IMR-90 (cell line): ENCODE measurements at regions not wholly inside any gene's neighbourhood (a gene's known extent, or its start where the extent isn't known, plus 50 kb on each side); places are given as distances from the start of the nearest gene placed in this dataset.

Experiments used
- ATAC-seq: fragments of 200-7000 bp; cut with Tn5 transposase; 2 replicates; pipeline ENCODE4 v1.9.1; 2020; ENCODE audit warnings: low read depth, mild to moderate bottlenecking, moderate library complexity
- BruUV-seq: library from RNA; stranded (reverse); fragments of 400-500 nt; replicated peaks from 2 replicates; lab custom pipeline; 2021; lab: Mats Ljungman, UMichigan
- CTCF ChIA-PET: fragments of 300-600 bp; formaldehyde crosslinking; extraction: SDS; loops from one replicate; lab custom pipeline; 2021; ENCODE audit warnings: antibody characterized with exemption; lab: Yijun Ruan, JAX
- POLR2A ChIA-PET: fragments of 300-600 bp; sonication (Branson Sonifier 250); formaldehyde crosslinking; loops from one replicate; lab custom pipeline; 2022; ENCODE audit warnings: antibody characterized with exemption; ENCODE audit not compliant: unreplicated experiment; lab: Charles Lee
- DNase-seq: peaks from one replicate; pipeline ENCODE4 v3.0.0; 2013
- H2AFZ ChIP-seq: replicated peaks from 2 replicates; pipeline ENCODE3; 2013; ENCODE audit warnings: low read length, mild to moderate bottlenecking; ENCODE audit not compliant: poor library complexity
- H2AK5ac ChIP-seq: 2 replicates; pipeline ENCODE4 v1.6.1; 2013; ENCODE audit warnings: low read depth, low read length, inconsistent platforms
- H2AK9ac ChIP-seq: replicated peaks from 2 replicates; pipeline ENCODE3; 2013; ENCODE audit warnings: mild to moderate bottlenecking, low read depth, low read length, moderate library complexity; ENCODE audit not compliant: poor library complexity
- H2BK120ac ChIP-seq: 2 replicates; pipeline ENCODE4 v1.6.1; 2013; ENCODE audit warnings: low read depth, low read length, inconsistent platforms
- H2BK15ac ChIP-seq: 3 replicates; pipeline ENCODE4 v1.6.1; 2013; ENCODE audit warnings: low read depth, low read length, inconsistent platforms
- H2BK20ac ChIP-seq: 2 replicates; pipeline ENCODE4 v1.6.1; 2013; ENCODE audit warnings: low read depth, mild to moderate bottlenecking, inconsistent platforms, low read length, moderate library complexity
- H2BK5ac ChIP-seq: 2 replicates; pipeline ENCODE4 v1.6.1; 2013; ENCODE audit warnings: mild to moderate bottlenecking, low read depth, low read length, inconsistent platforms; ENCODE audit not compliant: poor library complexity, severe bottlenecking
- H3K14ac ChIP-seq: replicated peaks from 2 replicates; pipeline ENCODE4 v1.6.1; 2013; ENCODE audit warnings: low read depth, low read length, inconsistent platforms
- H3K18ac ChIP-seq: 2 replicates; pipeline ENCODE4 v1.6.1; 2013; ENCODE audit warnings: low read depth, low read length, control low read depth
- H3K23ac ChIP-seq: 2 replicates; pipeline ENCODE4 v1.6.1; 2013; ENCODE audit warnings: low read depth, low read length, inconsistent platforms
- H3K27ac ChIP-seq: 2 replicates; pipeline ENCODE4 v1.5.1; 2013; ENCODE audit warnings: mild to moderate bottlenecking, control low read depth, low read length; ENCODE audit not compliant: insufficient read depth
- H3K27me3 ChIP-seq: 2 replicates; pipeline ENCODE4 v1.6.1; 2013; ENCODE audit warnings: low read length; ENCODE audit not compliant: control insufficient read depth, insufficient read depth
- H3K36me3 ChIP-seq: 2 replicates; pipeline ENCODE4 v1.6.1; 2013; ENCODE audit warnings: low read length, mixed read lengths; ENCODE audit not compliant: control insufficient read depth, insufficient read depth
- H3K4ac ChIP-seq: 2 replicates; pipeline ENCODE4 v1.6.1; 2013; ENCODE audit warnings: low read depth, low read length, inconsistent platforms
- H3K4me1 ChIP-seq: 2 replicates; pipeline ENCODE4 v1.6.1; 2013; ENCODE audit warnings: low read length, mixed read lengths; ENCODE audit not compliant: control insufficient read depth, insufficient read depth
- H3K4me2 ChIP-seq: 2 replicates; pipeline ENCODE4 v1.6.1; 2013; ENCODE audit warnings: low read depth, mild to moderate bottlenecking, control low read depth, low read length, moderate library complexity
- H3K4me3 ChIP-seq: 2 replicates; pipeline ENCODE4 v1.5.1; 2013; ENCODE audit warnings: low read depth, mild to moderate bottlenecking, control low read depth, low read length, moderate library complexity; ENCODE audit not compliant: insufficient read depth
- H3K56ac ChIP-seq: 2 replicates; pipeline ENCODE4 v1.6.1; 2013; ENCODE audit warnings: low read length, inconsistent platforms; ENCODE audit not compliant: insufficient read depth; ENCODE audit errors: extremely low read depth
- H3K79me1 ChIP-seq, 2 experiments: 2 replicates each; pipeline ENCODE4 v1.6.1; 2013; ENCODE audit warnings: low read length in 2 of 2, inconsistent platforms in 1 of 2, low read depth in 1 of 2
- H3K9ac ChIP-seq: 2 replicates; pipeline ENCODE4 v1.6.1; 2013; ENCODE audit warnings: low read depth, low read length, control low read depth
- H3K9me1 ChIP-seq: 2 replicates; pipeline ENCODE4 v1.6.1; 2013; ENCODE audit warnings: low read length, inconsistent platforms; ENCODE audit not compliant: insufficient read depth
- H3K9me3 ChIP-seq: 2 replicates; pipeline ENCODE4 v1.6.1; 2013; ENCODE audit warnings: low read length; ENCODE audit not compliant: control insufficient read depth, insufficient read depth
- H4K20me1 ChIP-seq: 2 replicates; pipeline ENCODE4 v1.6.1; 2013; ENCODE audit warnings: low read length, inconsistent platforms; ENCODE audit not compliant: insufficient read depth
- H4K5ac ChIP-seq: 2 replicates; pipeline ENCODE4 v1.6.1; 2013; ENCODE audit warnings: mild to moderate bottlenecking, low read depth, low read length, control low read depth
- H4K8ac ChIP-seq, 2 experiments: 2 replicates each; pipeline ENCODE4 v1.6.1; 2013; ENCODE audit warnings: low read depth in 2 of 2, low read length in 2 of 2, control low read depth in 1 of 2, inconsistent platforms in 1 of 2
- H4K91ac ChIP-seq: 2 replicates; pipeline ENCODE4 v1.6.1; 2013; ENCODE audit warnings: low read depth, low read length, inconsistent platforms; ENCODE audit not compliant: insufficient read depth
- BHLHE40 ChIP-seq: fragments of 150-350 bp; IDR thresholded peaks from 2 replicates; pipeline ENCODE4 v1.6.1; 2016; ENCODE audit warnings: mild to moderate bottlenecking, low read depth, low read length
- CEBPB ChIP-seq: IDR thresholded peaks from 2 replicates; pipeline ENCODE4 v1.6.1; 2012; ENCODE audit warnings: low read depth, low read length, improper control_type of control experiment
- CHD1 ChIP-seq: IDR thresholded peaks from 2 replicates; pipeline ENCODE4 v1.6.1; 2012; ENCODE audit warnings: low read depth, low read length, improper control_type of control experiment
- CTCF ChIP-seq: conservative IDR thresholded peaks from 2 replicates; pipeline ENCODE4 v1.5.1; 2012; ENCODE audit warnings: mild to moderate bottlenecking, low read depth, low read length, improper control_type of control experiment
- FOS ChIP-seq: fragments of 150-350 bp; IDR thresholded peaks from 2 replicates; pipeline ENCODE4 v1.6.1; 2016; ENCODE audit warnings: low read depth, low read length
- MAFK ChIP-seq: IDR thresholded peaks from 2 replicates; pipeline ENCODE4 v1.6.1; 2012; ENCODE audit warnings: low read depth, low read length, improper control_type of control experiment
- MAZ ChIP-seq: IDR thresholded peaks from 2 replicates; pipeline ENCODE4 v1.6.1; 2012; ENCODE audit warnings: low read depth, mild to moderate bottlenecking, low read length, improper control_type of control experiment, moderate library complexity, borderline replicate concordance
- MXI1 ChIP-seq: IDR thresholded peaks from 2 replicates; pipeline ENCODE4 v1.6.1; 2012; ENCODE audit warnings: low read depth, mild to moderate bottlenecking, low read length, moderate library complexity, borderline replicate concordance
- NFE2L2 ChIP-seq: fragments of 150-350 bp; IDR thresholded peaks from 2 replicates; pipeline ENCODE4 v1.6.1; 2016; ENCODE audit warnings: low read depth, mild to moderate bottlenecking, low read length
- POLR2A ChIP-seq: IDR thresholded peaks from 2 replicates; pipeline ENCODE4 v1.6.1; 2012; ENCODE audit warnings: mild to moderate bottlenecking, low read depth, low read length
- RAD21 ChIP-seq: IDR thresholded peaks from 2 replicates; pipeline ENCODE4 v1.6.1; 2012; ENCODE audit warnings: low read length, improper control_type of control experiment
- RCOR1 ChIP-seq: IDR thresholded peaks from 2 replicates; pipeline ENCODE4 v1.6.1; 2012; ENCODE audit warnings: mild to moderate bottlenecking, low read length, improper control_type of control experiment; ENCODE audit not compliant: insufficient replicate concordance
- RFX5 ChIP-seq: IDR thresholded peaks from 2 replicates; pipeline ENCODE4 v1.8.0; 2012; ENCODE audit warnings: low read depth, mild to moderate bottlenecking, low read length, moderate library complexity
- SMC3 ChIP-seq: fragments of 150-350 bp; IDR thresholded peaks from 2 replicates; pipeline ENCODE4 v1.6.1; 2016; ENCODE audit warnings: low read depth, mild to moderate bottlenecking, antibody characterized with exemption, low read length, moderate library complexity
- WGBS, 2 experiments: methylation state at CpG; one replicate each; pipeline versions ENCODE4 v1.1.5 to v1.1.7; 2013; ENCODE audit warnings: missing lambda C conversion rate in 2 of 2; ENCODE audit not compliant: insufficient read length in 1 of 2; ENCODE audit errors: extremely low coverage in 2 of 2; 5-methylcytosine and 5-hydroxymethylcytosine counted together
- dilution Hi-C: fragments of 300-500 bp; cut with HindIII; formaldehyde crosslinking; loops from one replicate; pipeline ENCODE4 v1.14.3; 2018; ENCODE audit warnings: low sequenced_read_pairs; ENCODE audit not compliant: unreplicated experiment
- in situ Hi-C: fragments of 300-500 bp; cut with MboI; formaldehyde crosslinking; loops from 3 replicates; pipeline ENCODE4 v1.14.3; 2019; ENCODE audit warnings: low sequenced_read_pairs, inconsistent platforms, mixed read lengths
- intact Hi-C: fragments of 100-400 bp; cut with micrococcal nuclease; formaldehyde crosslinking; loops from 2 replicates; pipeline ENCODE4 v1.10.0; 2022
- TF ChIP-seq, protein P1 (sequence below): fragments of 150-350 bp; IDR thresholded peaks from 2 replicates; pipeline ENCODE4 v1.6.1; 2017; ENCODE audit warnings: mild to moderate bottlenecking, antibody characterized with exemption, low read length, low read depth
- TF ChIP-seq, protein P2 (sequence below): fragments of 150-350 bp; IDR thresholded peaks from 2 replicates; pipeline ENCODE4 v1.6.1; 2016; ENCODE audit warnings: low read depth, mild to moderate bottlenecking, low read length, moderate library complexity, borderline replicate concordance

DNA sequence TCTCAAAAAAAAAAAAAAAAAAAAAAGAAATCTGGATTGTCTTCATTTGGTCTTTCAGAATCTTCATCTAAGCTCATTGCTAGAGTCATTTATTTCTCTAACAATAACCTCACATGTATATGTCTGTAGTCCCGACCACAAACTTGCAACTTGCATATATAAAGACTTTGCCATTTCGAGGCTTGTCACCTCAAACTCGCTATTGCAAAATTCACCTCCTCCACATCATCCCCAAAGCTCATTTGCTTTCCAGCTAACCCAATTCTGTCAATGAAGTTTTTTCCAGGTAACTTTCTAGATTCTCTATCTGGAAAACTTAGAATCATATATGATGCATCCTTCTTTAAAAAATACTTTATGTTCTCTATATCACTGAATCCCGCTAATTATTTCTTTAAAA is 393.2 kb upstream of the ATXN7L3B start:
- Histone ChIP-seq H3K9me1 (no peaks in the 10 kb centered on the region), H3K9me3 (no peaks in the 10 kb centered on the region), H3K14ac (no peak overlapping the region), H3K36me3 (no peaks in the 10 kb centered on the region), H3K27me3 (no peaks in the 10 kb centered on the region), H3K4me2 (no peak overlapping the region), H2AFZ (no peak overlapping the region), H3K4ac (no peak overlapping the region), H2AK5ac (no peak overlapping the region), H3K18ac (no peak overlapping the region), H4K20me1 (no peaks in the 10 kb centered on the region), H3K23ac (no peak overlapping the region), H3K4me1 (no peaks in the 10 kb centered on the region), H2BK20ac (no peak overlapping the region), H2BK120ac (no peak overlapping the region), H3K56ac (no peak overlapping the region), H3K4me3 (no peak overlapping the region), H4K8ac (no peak overlapping the region), H2BK5ac (no peak overlapping the region), H3K9ac (no peak overlapping the region), H4K91ac (no peak overlapping the region), H3K27ac (no peak overlapping the region), H4K5ac (no peak overlapping the region), H2AK9ac (no peak overlapping the region), H3K79me1 (no peaks in the 10 kb centered on the region), H2BK15ac (no peak overlapping the region)
- no peak for TF ChIP-seq RAD21
- TF ChIP-seq SMC3, result no peak
- TF ChIP-seq RFX5, result no peak
- TF ChIP-seq RCOR1, result no peak
- no peak for TF ChIP-seq MAFK
- TF ChIP-seq CEBPB, result no peak
- TF ChIP-seq, protein P1, sequence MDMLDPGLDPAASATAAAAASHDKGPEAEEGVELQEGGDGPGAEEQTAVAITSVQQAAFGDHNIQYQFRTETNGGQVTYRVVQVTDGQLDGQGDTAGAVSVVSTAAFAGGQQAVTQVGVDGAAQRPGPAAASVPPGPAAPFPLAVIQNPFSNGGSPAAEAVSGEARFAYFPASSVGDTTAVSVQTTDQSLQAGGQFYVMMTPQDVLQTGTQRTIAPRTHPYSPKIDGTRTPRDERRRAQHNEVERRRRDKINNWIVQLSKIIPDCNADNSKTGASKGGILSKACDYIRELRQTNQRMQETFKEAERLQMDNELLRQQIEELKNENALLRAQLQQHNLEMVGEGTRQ, result no peak
- TF ChIP-seq MXI1, result no peak
- TF ChIP-seq, protein P2, sequence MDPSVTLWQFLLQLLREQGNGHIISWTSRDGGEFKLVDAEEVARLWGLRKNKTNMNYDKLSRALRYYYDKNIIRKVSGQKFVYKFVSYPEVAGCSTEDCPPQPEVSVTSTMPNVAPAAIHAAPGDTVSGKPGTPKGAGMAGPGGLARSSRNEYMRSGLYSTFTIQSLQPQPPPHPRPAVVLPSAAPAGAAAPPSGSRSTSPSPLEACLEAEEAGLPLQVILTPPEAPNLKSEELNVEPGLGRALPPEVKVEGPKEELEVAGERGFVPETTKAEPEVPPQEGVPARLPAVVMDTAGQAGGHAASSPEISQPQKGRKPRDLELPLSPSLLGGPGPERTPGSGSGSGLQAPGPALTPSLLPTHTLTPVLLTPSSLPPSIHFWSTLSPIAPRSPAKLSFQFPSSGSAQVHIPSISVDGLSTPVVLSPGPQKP, result no peak
- no peak for TF ChIP-seq FOS
- no peak for TF ChIP-seq CHD1
- TF ChIP-seq NFE2L2, result no peak
- TF ChIP-seq CTCF, result no peak
- no peak for TF ChIP-seq POLR2A
- no peak for TF ChIP-seq MAZ
- TF ChIP-seq BHLHE40, result no peak
- CTCF ChIA-PET, result no interaction called here
- POLR2A ChIA-PET, result no interaction called here
- no TSS peak for BruUV-seq
- dilution Hi-C loops (no loop called here), in situ Hi-C loops (no loop called here), intact Hi-C loops (no loop called here)
- no CpG with 5 or more reads among the region's 4 CpGs for WGBS, 2 experiments
- ATAC-seq (no peak), DNase-seq (no peak)
